ENCODE measurements at regions not wholly inside any gene's neighbourhood (a gene's known extent, or its start where the extent isn't known, plus 50 kb on each side); places are given as distances from the start of the nearest gene placed in this dataset.

- TF ChIP-seq CTCF (IDR thresholded peaks at IDR 0.05) (no peak), POLR2A (IDR thresholded peaks at IDR 0.05) (no peak)
Measured at GRCh38 chr13:90105849-90106496, 1241.5 kb upstream of the MIR17HG start.

Data from prostate gland (tissue), 2 donors.